Kidney (tissue), 13 donors: ENCODE measurements at regions not wholly inside any gene's neighbourhood (a gene's known extent, or its start where the extent isn't known, plus 50 kb on each side); places are given as distances from the start of the nearest gene placed in this dataset.

Source experiments
- DNase-seq, 5 donors: peaks; one replicate each; pipeline ENCODE4 v3.0.0-alpha.2; 2013 to 2020
- FAIRE-seq: peaks from 2 replicates; lab custom pipeline; 2012; peaks lifted over from hg19 to GRCh38; lab: Jason Lieb, UNC
- H3K27ac ChIP-seq, 2 donors: one replicate each; pipeline ENCODE4 v1.7.0; 2013; ENCODE audit warnings: low read depth in 2 of 2, low read length in 2 of 2, inconsistent platforms in 1 of 2
- H3K27me3 ChIP-seq: one replicate; pipeline ENCODE4 v1.7.1; 2013; ENCODE audit warnings: low read length, inconsistent platforms; ENCODE audit not compliant: control insufficient read depth, insufficient read depth
- H3K36me3 ChIP-seq, 3 donors: one replicate each; pipeline versions ENCODE4 v1.7.0 to v1.7.1; 2013; ENCODE audit warnings: low read length in 3 of 3, control low read depth in 1 of 3, inconsistent platforms in 1 of 3; ENCODE audit not compliant: insufficient read depth in 3 of 3, control insufficient read depth in 2 of 3
- H3K4me1 ChIP-seq, 3 donors: one replicate each; pipeline versions ENCODE4 v1.7.0 to v1.7.1; 2013; ENCODE audit warnings: low read length in 3 of 3, inconsistent platforms in 1 of 3, low read depth in 1 of 3; ENCODE audit not compliant: control insufficient read depth in 2 of 3, insufficient read depth in 2 of 3
- H3K4me3 ChIP-seq, 3 donors: one replicate each; pipeline versions ENCODE4 v1.7.0 to v1.8.1; 2013; ENCODE audit warnings: low read length in 3 of 3, control low read depth in 1 of 3, inconsistent platforms in 1 of 3
- H3K9ac ChIP-seq, 3 donors: one replicate each; pipeline versions ENCODE4 v1.7.0 to v1.7.1; 2013; ENCODE audit warnings: low read length in 3 of 3, control low read depth in 1 of 3, inconsistent platforms in 1 of 3
- H3K9me3 ChIP-seq, 3 donors: one replicate each; pipeline versions ENCODE4 v1.7.0 to v1.7.1; 2013; ENCODE audit warnings: low read length in 3 of 3, control low read depth in 1 of 3, inconsistent platforms in 1 of 3; ENCODE audit not compliant: control insufficient read depth in 2 of 3, insufficient read depth in 1 of 3
- intact Hi-C: fragments of 100-400 bp; cut with DNase I; formaldehyde crosslinking; loops from one replicate; pipeline ENCODE4 v1.11.1; 2022
- TF ChIP-seq, protein P1 (sequence below): IDR thresholded peaks from 3 replicates; pipeline ENCODE4 v1.5.1; 2012; ENCODE audit warnings: mild to moderate bottlenecking, moderate library complexity, borderline replicate concordance; ENCODE audit not compliant: insufficient read depth; ENCODE audit errors: extremely low read depth
- donor health status: control.
- donor health status: control.
- donor health status: control.
- donor health status: control.
- donor health status: control.
- donor health status: DM: yes; HTN: yes; CAD: no.
- donor health status: Normal renal cell carcinoma (clear cell type).

DNA sequence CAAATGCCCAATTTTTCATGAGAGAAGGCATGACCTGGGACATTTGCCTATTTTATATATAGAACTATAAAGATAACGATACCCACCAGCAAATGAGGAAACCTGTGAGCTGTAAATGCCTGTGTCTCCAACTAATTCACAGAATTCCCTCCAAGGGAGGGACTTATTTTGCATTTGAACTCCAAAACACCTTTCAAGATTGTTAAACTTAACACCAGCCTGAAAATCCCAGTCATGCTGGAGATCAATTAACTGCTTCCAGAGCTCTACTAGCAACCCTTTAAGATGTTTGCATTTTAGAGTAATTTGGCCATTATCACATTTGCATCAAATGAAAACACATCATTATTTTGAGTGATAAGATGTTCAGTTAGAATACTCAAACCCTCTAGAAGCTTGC, 68.1 kb upstream of the KLHL14 start:
- DNase-seq, result no peak
- FAIRE-seq, result no peak
- H3K9ac ChIP-seq, result no peak overlapping the region
- H3K27me3 ChIP-seq, result no peaks in the 10 kb centered on the region
- TF ChIP-seq, protein P1, sequence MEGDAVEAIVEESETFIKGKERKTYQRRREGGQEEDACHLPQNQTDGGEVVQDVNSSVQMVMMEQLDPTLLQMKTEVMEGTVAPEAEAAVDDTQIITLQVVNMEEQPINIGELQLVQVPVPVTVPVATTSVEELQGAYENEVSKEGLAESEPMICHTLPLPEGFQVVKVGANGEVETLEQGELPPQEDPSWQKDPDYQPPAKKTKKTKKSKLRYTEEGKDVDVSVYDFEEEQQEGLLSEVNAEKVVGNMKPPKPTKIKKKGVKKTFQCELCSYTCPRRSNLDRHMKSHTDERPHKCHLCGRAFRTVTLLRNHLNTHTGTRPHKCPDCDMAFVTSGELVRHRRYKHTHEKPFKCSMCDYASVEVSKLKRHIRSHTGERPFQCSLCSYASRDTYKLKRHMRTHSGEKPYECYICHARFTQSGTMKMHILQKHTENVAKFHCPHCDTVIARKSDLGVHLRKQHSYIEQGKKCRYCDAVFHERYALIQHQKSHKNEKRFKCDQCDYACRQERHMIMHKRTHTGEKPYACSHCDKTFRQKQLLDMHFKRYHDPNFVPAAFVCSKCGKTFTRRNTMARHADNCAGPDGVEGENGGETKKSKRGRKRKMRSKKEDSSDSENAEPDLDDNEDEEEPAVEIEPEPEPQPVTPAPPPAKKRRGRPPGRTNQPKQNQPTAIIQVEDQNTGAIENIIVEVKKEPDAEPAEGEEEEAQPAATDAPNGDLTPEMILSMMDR, result no peak
- no peaks in the 10 kb centered on the region for H3K9me3 ChIP-seq
- H3K4me3 ChIP-seq, result no peak overlapping the region
- H3K36me3 ChIP-seq, result no peaks in the 10 kb centered on the region
- H3K4me1 ChIP-seq, result no peaks in the 10 kb centered on the region
- intact Hi-C loops, result no loop called here
- H3K27ac ChIP-seq, result no peak overlapping the region

DNA sequence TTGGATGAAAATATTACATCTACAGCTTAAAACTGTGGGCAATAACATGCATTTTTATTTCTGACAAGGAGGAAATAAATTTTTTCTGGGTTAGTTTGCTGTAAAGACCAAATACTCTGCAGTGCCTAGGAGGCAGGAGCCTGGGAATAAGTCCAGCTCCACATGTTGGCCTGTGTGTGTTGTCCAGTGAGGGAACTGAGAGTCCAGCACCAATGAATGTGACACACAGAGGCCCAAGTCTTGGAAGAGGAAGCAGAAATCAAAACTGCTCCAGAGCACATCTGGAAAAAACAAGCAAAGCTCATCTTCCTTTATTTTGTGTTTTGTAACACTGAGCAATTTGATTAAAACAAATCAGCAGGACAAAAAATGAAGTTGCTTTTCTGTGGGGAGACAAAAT, 63.1 kb upstream of the KLHL14 start:
- TF ChIP-seq, protein P1, result no peak
- DNase-seq, result no peak
- Histone ChIP-seq H3K27ac (no peak overlapping the region), H3K9ac (no peak overlapping the region), H3K4me3 (no peak overlapping the region), H3K27me3 (no peaks in the 10 kb centered on the region), H3K9me3 (no peaks in the 10 kb centered on the region), H3K36me3 (no peaks in the 10 kb centered on the region), H3K4me1 (no peaks in the 10 kb centered on the region)
- no peak for FAIRE-seq
- intact Hi-C loops, result no loop called here

DNA sequence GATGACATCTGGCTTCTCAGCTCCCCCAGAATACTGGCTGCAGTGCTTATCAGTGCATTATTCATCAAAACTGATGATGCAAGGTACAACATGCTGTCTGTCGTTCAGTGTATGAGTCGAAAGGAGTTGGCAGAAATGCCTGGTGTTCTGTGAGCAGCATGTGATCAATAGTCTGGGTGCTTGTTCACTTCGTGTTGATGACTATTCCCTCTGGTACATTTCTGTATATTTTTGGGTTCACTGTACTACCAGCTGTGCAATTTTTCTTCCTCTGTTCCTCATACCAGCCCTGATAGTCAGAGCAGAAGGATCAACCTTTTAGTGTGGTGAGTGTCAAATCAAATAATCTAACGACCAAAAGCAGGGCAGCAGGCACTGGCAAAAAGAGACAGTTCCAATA, 59.0 kb upstream of the KLHL14 start:
- DNase-seq (no peak), FAIRE-seq (no peak)
- no peaks in the 10 kb centered on the region for H3K27me3 ChIP-seq
- intact Hi-C loops, result no loop called here
- H3K9ac ChIP-seq, result no peak overlapping the region
- TF ChIP-seq, protein P1, result no peak
- H3K27ac ChIP-seq, result no peak overlapping the region
- no peak overlapping the region for H3K4me3 ChIP-seq
- no peaks in the 10 kb centered on the region for H3K36me3 ChIP-seq
- no peaks in the 10 kb centered on the region for H3K4me1 ChIP-seq
- H3K9me3 ChIP-seq, result no peaks in the 10 kb centered on the region

DNA sequence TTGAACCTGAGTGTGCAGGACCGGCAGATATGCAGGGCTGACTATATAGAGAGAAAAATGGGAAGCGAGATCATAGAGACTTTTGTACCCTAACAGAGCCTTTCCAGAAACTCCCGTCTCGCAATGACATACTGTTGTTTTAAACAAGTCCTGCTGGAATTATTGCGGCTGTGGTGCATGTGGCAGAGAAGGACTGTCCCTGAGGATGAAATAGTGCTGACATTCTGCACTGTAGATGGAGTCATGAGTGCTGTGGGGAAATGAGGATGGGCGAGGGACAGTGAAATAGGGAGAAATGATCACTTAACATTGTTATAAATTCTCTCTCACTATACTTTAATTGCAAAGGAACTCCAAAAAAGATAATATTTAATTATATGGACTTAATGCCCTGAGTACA, 50.4 kb upstream of the KLHL14 start:
- intact Hi-C loops, result no loop called here
- FAIRE-seq, result no peak
- no peak overlapping the region for H3K9ac ChIP-seq
- no peaks in the 10 kb centered on the region for H3K4me1 ChIP-seq
- no peaks in the 10 kb centered on the region for H3K27me3 ChIP-seq
- no peak overlapping the region for H3K4me3 ChIP-seq
- H3K36me3 ChIP-seq, result no peaks in the 10 kb centered on the region
- H3K27ac ChIP-seq, result no peak overlapping the region
- no peak for DNase-seq
- TF ChIP-seq, protein P1, result no peak
- H3K9me3 ChIP-seq, result no peaks in the 10 kb centered on the region
